IMR-90 (cell line): ENCODE measurements at regions not wholly inside any gene's neighbourhood (a gene's known extent, or its start where the extent isn't known, plus 50 kb on each side); places are given as distances from the start of the nearest gene placed in this dataset.

Source experiments
- BHLHE40 ChIP-seq: fragments of 150-350 bp; IDR thresholded peaks from 2 replicates; pipeline ENCODE4 v1.6.1; 2016; ENCODE audit warnings: mild to moderate bottlenecking, low read depth, low read length
- MAFK ChIP-seq: IDR thresholded peaks from 2 replicates; pipeline ENCODE4 v1.6.1; 2012; ENCODE audit warnings: low read depth, low read length, improper control_type of control experiment
- POLR2A ChIP-seq: IDR thresholded peaks from 2 replicates; pipeline ENCODE4 v1.6.1; 2012; ENCODE audit warnings: mild to moderate bottlenecking, low read depth, low read length
- RAD21 ChIP-seq: IDR thresholded peaks from 2 replicates; pipeline ENCODE4 v1.6.1; 2012; ENCODE audit warnings: low read length, improper control_type of control experiment
- RFX5 ChIP-seq: IDR thresholded peaks from 2 replicates; pipeline ENCODE4 v1.8.0; 2012; ENCODE audit warnings: low read depth, mild to moderate bottlenecking, low read length, moderate library complexity
- TF ChIP-seq, protein P1 (sequence below): conservative IDR thresholded peaks from 2 replicates; pipeline ENCODE4 v1.5.1; 2012; ENCODE audit warnings: mild to moderate bottlenecking, low read depth, low read length, improper control_type of control experiment

DNA sequence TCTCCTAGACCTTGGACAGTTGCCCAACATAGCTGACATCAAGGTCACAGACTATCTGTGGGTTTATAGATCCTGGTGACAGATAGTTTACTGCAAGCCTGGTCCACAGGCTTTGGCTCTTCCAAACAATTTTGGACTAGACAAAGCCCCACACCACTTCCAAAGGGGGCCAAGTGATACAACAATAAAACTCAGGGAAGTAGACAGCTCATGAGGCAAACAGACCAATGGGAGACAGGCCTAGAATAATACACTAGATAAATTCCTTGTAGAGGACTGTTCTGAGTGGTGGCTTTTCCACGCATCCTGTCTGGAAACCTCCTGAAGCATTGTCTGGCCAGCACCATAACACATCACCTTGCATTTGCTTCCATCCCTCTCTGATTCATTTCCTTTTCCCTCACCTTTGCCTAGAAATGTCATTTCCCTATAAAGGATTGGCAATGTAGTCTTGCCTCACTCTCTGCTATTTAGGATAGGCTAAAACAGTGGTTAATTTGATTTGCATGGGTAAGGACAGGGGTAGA lies 284.2 kb downstream of the POU4F1 start:
- no peak for TF ChIP-seq MAFK
- TF ChIP-seq, protein P1, sequence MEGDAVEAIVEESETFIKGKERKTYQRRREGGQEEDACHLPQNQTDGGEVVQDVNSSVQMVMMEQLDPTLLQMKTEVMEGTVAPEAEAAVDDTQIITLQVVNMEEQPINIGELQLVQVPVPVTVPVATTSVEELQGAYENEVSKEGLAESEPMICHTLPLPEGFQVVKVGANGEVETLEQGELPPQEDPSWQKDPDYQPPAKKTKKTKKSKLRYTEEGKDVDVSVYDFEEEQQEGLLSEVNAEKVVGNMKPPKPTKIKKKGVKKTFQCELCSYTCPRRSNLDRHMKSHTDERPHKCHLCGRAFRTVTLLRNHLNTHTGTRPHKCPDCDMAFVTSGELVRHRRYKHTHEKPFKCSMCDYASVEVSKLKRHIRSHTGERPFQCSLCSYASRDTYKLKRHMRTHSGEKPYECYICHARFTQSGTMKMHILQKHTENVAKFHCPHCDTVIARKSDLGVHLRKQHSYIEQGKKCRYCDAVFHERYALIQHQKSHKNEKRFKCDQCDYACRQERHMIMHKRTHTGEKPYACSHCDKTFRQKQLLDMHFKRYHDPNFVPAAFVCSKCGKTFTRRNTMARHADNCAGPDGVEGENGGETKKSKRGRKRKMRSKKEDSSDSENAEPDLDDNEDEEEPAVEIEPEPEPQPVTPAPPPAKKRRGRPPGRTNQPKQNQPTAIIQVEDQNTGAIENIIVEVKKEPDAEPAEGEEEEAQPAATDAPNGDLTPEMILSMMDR: no peak
- TF ChIP-seq POLR2A: no peak
- TF ChIP-seq RFX5: no peak
- no peak for TF ChIP-seq BHLHE40
- no peak for TF ChIP-seq RAD21
